Astrocyte of the spinal cord (primary cell): ENCODE measurements at regions not wholly inside any gene's neighbourhood (a gene's known extent, or its start where the extent isn't known, plus 50 kb on each side); places are given as distances from the start of the nearest gene placed in this dataset.

Source experiments
- DNase-seq: peaks from one replicate; pipeline ENCODE4 v3.0.0; 2011; ENCODE audit warnings: low read depth, low spot score
- H3K4me3 ChIP-seq: 2 replicates; pipeline ENCODE4 v1.5.1; 2011; ENCODE audit warnings: low read depth, mild to moderate bottlenecking, low read length, moderate library complexity
- CTCF ChIP-seq: IDR thresholded peaks from 2 replicates; pipeline ENCODE4 v1.5.1; 2012; ENCODE audit warnings: low read depth, mild to moderate bottlenecking, low read length, inconsistent platforms
- in situ Hi-C: cut with HindIII; loops from 2 replicates; pipeline ENCODE4 v1.10.0; 2017; ENCODE audit warnings: low sequenced_read_pairs

GRCh38 chr15:25060996-25061620, 106.3 kb downstream of the SNRPN start:
- no peak for TF ChIP-seq CTCF
- DNase-seq = no peak
- in situ Hi-C loops = no loop called here
- no peak overlapping the region for H3K4me3 ChIP-seq

GRCh38 chr15:25061808-25062550, 107.2 kb downstream of the SNRPN start:
- no peak overlapping the region for H3K4me3 ChIP-seq
- DNase-seq = no peak
- no peak for TF ChIP-seq CTCF
- in situ Hi-C loops = no loop called here

- in situ Hi-C loops = no loop called here
- H3K4me3 ChIP-seq = no peak overlapping the region
- TF ChIP-seq CTCF = no peak
- DNase-seq = no peak
These were observed 108.0 kb downstream of the SNRPN start for GRCh38 chr15:25062551-25063430.

- TF ChIP-seq CTCF = no peak
- no peak for DNase-seq
- no peak overlapping the region for H3K4me3 ChIP-seq
- in situ Hi-C loops = no loop called here
These were observed 110.5 kb downstream of the SNRPN start for GRCh38 chr15:25065286-25065685.

GRCh38 chr15:25065876-25066275, 111.1 kb downstream of the SNRPN start:
- in situ Hi-C loops = no loop called here
- TF ChIP-seq CTCF = no peak
- no peak for DNase-seq
- H3K4me3 ChIP-seq = no peak overlapping the region

- no peak for TF ChIP-seq CTCF
- in situ Hi-C loops = no loop called here
- H3K4me3 ChIP-seq = no peak overlapping the region
- no peak for DNase-seq
These were observed 111.9 kb downstream of the SNRPN start for GRCh38 chr15:25066708-25067107.
